ENCODE measurements at regions not wholly inside any gene's neighbourhood (a gene's known extent, or its start where the extent isn't known, plus 50 kb on each side); places are given as distances from the start of the nearest gene placed in this dataset.

DNA sequence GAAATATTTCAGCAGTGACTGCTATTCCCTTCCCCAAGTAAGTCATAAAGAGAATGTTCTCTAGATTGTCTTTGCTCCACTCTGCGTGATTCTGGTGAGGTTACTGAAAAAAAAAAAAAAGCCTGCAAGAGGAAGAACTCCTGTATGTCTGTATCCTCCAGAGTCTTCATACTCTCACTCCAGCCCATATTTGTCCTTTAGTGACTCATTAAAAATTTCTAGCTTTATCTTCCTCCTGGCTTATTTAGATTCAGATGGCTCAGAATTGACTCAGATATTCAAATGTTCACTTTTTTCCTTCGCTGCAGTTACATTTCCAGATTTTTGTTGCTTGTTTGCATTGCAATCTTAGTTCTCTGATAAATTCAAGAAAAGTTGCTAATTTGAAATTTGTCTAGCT is 76.3 kb upstream of the CNTN5 start:
- no peak overlapping the region for H3K4me3 ChIP-seq (replicated peaks in 1 of 3; ENCODE audit: insufficient read depth in 1 of 3, low read depth in 1 of 3, low read length in 3 of 3)
- no peaks in the 10 kb centered on the region for H3K9me1 ChIP-seq (replicated peaks; ENCODE audit: control insufficient read depth, extremely low read depth, insufficient read depth, low read length)
- H3K9me3 ChIP-seq (replicated peaks; ENCODE audit: control insufficient read depth, insufficient read depth, low read length): no peaks in the 10 kb centered on the region
- H3K4me2 ChIP-seq (ENCODE audit: insufficient read depth, low read length): no peak overlapping the region
- H3K79me2 ChIP-seq (ENCODE audit: control insufficient read depth, insufficient read depth, low read length): no peaks in the 10 kb centered on the region
- no peak overlapping the region for H3K9ac ChIP-seq (replicated peaks; ENCODE audit: extremely low read depth, insufficient read depth, low read length)
- no TSS peak for BruUV-seq (replicated peaks)
- POLR2A ChIA-PET: no interaction called here
- no peak overlapping the region for H3K27ac ChIP-seq (ENCODE audit: insufficient read depth, low read depth, low read length)
- dilution Hi-C loops (cut with MboI; ENCODE audit: extremely low pct_ligation_motif_present, low sequenced_read_pairs): no loop called here
- TF ChIP-seq, protein P1, sequence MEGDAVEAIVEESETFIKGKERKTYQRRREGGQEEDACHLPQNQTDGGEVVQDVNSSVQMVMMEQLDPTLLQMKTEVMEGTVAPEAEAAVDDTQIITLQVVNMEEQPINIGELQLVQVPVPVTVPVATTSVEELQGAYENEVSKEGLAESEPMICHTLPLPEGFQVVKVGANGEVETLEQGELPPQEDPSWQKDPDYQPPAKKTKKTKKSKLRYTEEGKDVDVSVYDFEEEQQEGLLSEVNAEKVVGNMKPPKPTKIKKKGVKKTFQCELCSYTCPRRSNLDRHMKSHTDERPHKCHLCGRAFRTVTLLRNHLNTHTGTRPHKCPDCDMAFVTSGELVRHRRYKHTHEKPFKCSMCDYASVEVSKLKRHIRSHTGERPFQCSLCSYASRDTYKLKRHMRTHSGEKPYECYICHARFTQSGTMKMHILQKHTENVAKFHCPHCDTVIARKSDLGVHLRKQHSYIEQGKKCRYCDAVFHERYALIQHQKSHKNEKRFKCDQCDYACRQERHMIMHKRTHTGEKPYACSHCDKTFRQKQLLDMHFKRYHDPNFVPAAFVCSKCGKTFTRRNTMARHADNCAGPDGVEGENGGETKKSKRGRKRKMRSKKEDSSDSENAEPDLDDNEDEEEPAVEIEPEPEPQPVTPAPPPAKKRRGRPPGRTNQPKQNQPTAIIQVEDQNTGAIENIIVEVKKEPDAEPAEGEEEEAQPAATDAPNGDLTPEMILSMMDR (IDR thresholded peaks at IDR 0.05; ENCODE audit: extremely low read depth in 1 of 2, insufficient read depth in 1 of 2, low read depth in 1 of 2, low read length in 2 of 2): no peak
- no peak for TF ChIP-seq POLR2AphosphoS5 (IDR thresholded peaks at IDR 0.05; ENCODE audit: insufficient read depth, low read depth, low read length)
- TF ChIP-seq, protein P2, sequence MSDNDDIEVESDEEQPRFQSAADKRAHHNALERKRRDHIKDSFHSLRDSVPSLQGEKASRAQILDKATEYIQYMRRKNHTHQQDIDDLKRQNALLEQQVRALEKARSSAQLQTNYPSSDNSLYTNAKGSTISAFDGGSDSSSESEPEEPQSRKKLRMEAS (IDR thresholded peaks at IDR 0.05; ENCODE audit: insufficient read depth, insufficient read length): no peak
- TF ChIP-seq POLR2A (IDR thresholded peaks at IDR 0.05; ENCODE audit: low read depth, low read length): no peak
- no peak for TF ChIP-seq JUN (IDR thresholded peaks at IDR 0.05; ENCODE audit: borderline replicate concordance, insufficient read depth, insufficient read length, low read depth)
- TF ChIP-seq GATA2 (IDR thresholded peaks at IDR 0.05; ENCODE audit: insufficient read depth, insufficient read length, low read depth, low read length): no peak
- TF ChIP-seq MYC (IDR thresholded peaks at IDR 0.05; ENCODE audit: low read depth, low read length): no peak
- no peak for TF ChIP-seq EZH2 (IDR thresholded peaks at IDR 0.05; ENCODE audit: borderline replicate concordance, low read depth, low read length, severe bottlenecking)
- TF ChIP-seq FOS (IDR thresholded peaks at IDR 0.05; ENCODE audit: borderline replicate concordance, insufficient read depth, low read length): no peak
- intact Hi-C loops (cut with micrococcal nuclease): no loop called here
- no peaks in the 10 kb centered on the region for H3K4me1 ChIP-seq (ENCODE audit: control insufficient read depth, extremely low read depth, insufficient read depth, low read length)
- no peaks in the 10 kb centered on the region for H3K27me3 ChIP-seq (ENCODE audit: control insufficient read depth in 2 of 2, insufficient read depth in 2 of 2, low read length in 2 of 2)
- no peaks in the 10 kb centered on the region for H4K20me1 ChIP-seq (replicated peaks; ENCODE audit: control insufficient read depth, extremely low read depth, insufficient read depth, low read length)
- no peak for DNase-seq (ENCODE audit: low read depth, low spot score)
- no peak for FAIRE-seq
- CTCF ChIA-PET: no interaction called here
- H3K36me3 ChIP-seq (ENCODE audit: control insufficient read depth in 2 of 2, extremely low read depth in 1 of 2, insufficient read depth in 2 of 2, low read length in 2 of 2): no peaks in the 10 kb centered on the region
- no peak overlapping the region for H2AFZ ChIP-seq (ENCODE audit: low read depth, low read length)

Measured in endothelial cell of umbilical vein (primary cell).